Posterior cingulate gyrus (tissue), 11 donors: ENCODE measurements at regions not wholly inside any gene's neighbourhood (a gene's known extent, or its start where the extent isn't known, plus 50 kb on each side); places are given as distances from the start of the nearest gene placed in this dataset.
A peak's percentile ranks its signal among the peaks of the same experiment; 100 is the strongest.

Experiments
- DNase-seq, 10 donors: peaks; one replicate each; pipeline versions ENCODE4 v3.0.0 to v3.0.0-alpha.2; 2020 to 2021; ENCODE audit warnings: mixed read lengths in 3 of 10
- intact Hi-C: fragments of 100-400 bp; cut with DNase I; formaldehyde crosslinking; loops from one replicate; pipeline ENCODE4 v1.15.1; 2023

DNA sequence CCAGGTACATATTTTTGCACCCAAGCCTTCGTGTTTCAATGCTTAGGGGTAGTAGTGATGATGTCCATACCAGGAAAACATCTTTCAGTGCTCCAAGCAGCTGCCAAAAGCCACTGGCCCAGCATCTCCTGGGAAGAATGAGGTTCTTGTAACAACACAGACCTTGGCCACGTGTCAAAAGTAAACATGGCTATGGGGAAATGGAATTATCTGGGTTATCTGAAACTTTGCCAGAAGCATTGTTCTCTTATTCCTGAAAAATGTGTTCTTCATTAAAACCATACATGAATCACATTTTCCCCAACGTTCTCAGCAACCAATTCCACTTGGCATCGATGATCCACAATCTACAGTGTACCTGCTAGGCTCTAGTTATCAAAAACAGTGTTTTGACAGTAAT is 524.2 kb upstream of the EEF2KMT start:
- no peak for DNase-seq
- intact Hi-C loops: no loop called here

DNA sequence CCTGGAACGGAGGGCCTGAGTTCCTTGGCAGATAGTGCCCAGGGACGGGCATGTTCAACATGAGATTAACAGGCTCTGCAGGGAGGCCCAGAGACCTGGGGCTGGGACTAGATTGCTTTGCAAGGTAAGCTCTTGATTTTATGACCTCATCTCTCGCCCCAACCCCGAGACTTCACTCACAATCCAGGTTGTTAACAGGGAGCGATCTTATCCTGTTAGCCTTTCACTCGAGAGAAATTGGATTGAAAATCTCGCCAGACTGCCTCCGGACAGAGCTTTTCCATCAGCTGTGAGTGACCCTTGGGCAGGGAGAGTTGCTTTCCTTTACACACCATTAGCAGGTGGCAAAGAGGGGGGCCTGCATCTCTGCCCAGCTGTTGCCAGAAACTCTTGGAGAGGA is 521.7 kb upstream of the EEF2KMT start:
- DNase-seq: no peak
- intact Hi-C loops: loop anchor here (5.0 kb wide), 1 partner anchor 117 kb away; no protein-coding TSS in a partner anchor

DNA sequence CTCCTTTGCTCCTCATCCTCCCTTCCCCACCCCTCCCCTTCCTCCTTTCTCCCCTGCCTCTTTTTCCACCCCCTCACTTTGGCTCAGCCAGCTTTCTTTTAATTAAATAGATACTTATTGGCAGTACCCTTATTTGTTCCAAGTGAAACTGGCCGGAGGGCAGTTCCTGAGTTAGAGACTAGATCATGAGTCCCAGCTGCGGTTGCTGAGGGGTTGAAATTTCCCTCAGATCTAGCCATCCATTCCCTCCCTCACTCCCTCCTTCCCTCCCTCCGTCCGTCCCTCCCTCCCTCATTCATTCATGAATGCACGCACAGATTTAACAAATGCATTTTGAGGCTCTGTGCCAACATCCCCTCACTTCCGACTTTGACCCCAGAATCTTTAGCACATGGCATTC is 519.2 kb upstream of the EEF2KMT start:
- DNase-seq: no peak
- intact Hi-C loops: loop anchor here (5.0 kb wide), 1 partner anchor 115 kb away; no protein-coding TSS in a partner anchor

- intact Hi-C loops: loop anchor here (5.0 kb wide), 1 partner anchor 114 kb away; no protein-coding TSS in a partner anchor
- peak; percentile 49 to 96 (median 76) for DNase-seq
These were observed 518.5 kb upstream of the EEF2KMT start for GRCh38 chr16:5615868-5616642.

- intact Hi-C loops: no loop called here
- DNase-seq: no peak
These were observed 509.6 kb upstream of the EEF2KMT start for GRCh38 chr16:5607169-5607568.

DNA sequence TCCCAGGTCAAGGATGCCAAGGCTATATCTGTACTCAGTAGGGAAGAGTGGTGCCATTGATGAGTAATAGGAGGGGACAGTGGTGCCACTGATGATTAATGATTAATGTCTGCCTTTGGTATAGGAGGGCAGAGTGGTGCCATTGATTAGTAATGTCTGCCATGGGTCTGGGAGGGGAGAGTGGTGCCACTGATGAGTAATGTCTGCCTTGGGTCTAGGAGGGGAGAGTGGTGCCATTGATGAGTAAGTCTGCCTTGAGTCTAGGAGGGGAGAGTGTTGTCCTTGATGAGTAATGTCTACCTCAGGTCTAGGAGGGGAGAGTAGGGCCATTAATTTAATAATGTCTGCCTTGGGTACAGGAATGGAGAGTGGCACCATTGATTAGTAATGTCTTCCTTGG is 507.8 kb upstream of the EEF2KMT start:
- intact Hi-C loops: no loop called here
- no peak for DNase-seq

GRCh38 chr16:5604770-5605169 is 507.2 kb upstream of the EEF2KMT start:
- peak in 6 of 10 donors; percentile 22 to 90 (median 67) for DNase-seq
- intact Hi-C loops: loop anchor here (5.0 kb wide), 1 partner anchor 102 kb away; no protein-coding TSS in a partner anchor

- no peak for DNase-seq
- intact Hi-C loops: loop anchor here (5.0 kb wide), 1 partner anchor 102 kb away; no protein-coding TSS in a partner anchor
These were observed 506.2 kb upstream of the EEF2KMT start for GRCh38 chr16:5603836-5604235.

- no peak for DNase-seq
These were observed 504.4 kb upstream of the EEF2KMT start for GRCh38 chr16:5601957-5602356.

GRCh38 chr16:5598793-5599192 is 501.2 kb upstream of the EEF2KMT start:
- intact Hi-C loops: no loop called here
- no peak for DNase-seq

More at GRCh38 chr16:5601957-5602356, 504.4 kb upstream of the EEF2KMT start:
- intact Hi-C loops: loop anchor here (5.0 kb wide), 1 partner anchor 100 kb away; no protein-coding TSS in a partner anchor

DNA sequence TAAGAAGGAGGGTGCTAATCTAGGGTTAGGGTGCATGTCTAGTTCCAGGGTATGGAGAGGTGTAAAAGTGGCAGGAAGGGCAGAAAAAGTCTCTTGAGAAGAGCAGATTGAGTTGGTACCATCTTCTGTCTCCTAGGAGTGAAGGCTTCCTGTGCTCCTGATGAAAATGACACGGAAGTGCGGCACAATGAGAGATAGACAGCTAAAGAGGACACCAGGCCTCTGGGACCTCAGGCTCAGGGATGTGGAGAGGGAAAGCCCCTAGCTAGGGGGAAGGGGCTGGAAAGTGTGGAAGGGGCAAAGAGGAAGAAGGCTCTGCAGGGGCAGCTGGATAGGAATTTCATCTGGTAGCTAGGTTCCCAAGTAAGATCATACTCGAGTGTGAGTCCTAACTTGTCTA is 498.3 kb upstream of the EEF2KMT start:
- no peak for DNase-seq
- intact Hi-C loops: no loop called here

GRCh38 chr16:5590416-5590815 is 492.8 kb upstream of the EEF2KMT start:
- DNase-seq: no peak
- intact Hi-C loops: no loop called here

GRCh38 chr16:5589812-5590373 is 492.3 kb upstream of the EEF2KMT start:
- no peak for DNase-seq
- intact Hi-C loops: no loop called here

DNA sequence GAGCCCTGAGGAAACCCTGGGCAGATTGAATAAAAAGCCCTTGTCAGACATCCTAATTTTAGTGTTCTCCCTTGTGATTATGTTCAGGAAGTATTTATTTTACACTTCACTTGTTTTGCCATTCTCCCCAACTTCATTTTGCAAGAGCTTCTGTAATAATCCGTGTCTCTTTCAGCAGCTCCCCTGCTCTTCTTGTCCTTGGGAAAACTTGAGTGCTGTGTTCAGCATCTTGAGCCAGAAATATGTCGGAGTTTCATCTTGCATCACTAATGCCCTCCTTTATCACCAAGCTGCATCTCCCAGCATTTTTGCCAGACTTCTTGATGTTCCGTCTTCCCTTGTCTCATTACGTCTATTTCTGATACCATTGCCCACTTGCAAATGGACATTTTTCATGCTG is 486.5 kb upstream of the EEF2KMT start:
- DNase-seq: no peak
- intact Hi-C loops: no loop called here

- DNase-seq: no peak
- intact Hi-C loops: no loop called here
These were observed 484.9 kb upstream of the EEF2KMT start for GRCh38 chr16:5582529-5582928.

DNA sequence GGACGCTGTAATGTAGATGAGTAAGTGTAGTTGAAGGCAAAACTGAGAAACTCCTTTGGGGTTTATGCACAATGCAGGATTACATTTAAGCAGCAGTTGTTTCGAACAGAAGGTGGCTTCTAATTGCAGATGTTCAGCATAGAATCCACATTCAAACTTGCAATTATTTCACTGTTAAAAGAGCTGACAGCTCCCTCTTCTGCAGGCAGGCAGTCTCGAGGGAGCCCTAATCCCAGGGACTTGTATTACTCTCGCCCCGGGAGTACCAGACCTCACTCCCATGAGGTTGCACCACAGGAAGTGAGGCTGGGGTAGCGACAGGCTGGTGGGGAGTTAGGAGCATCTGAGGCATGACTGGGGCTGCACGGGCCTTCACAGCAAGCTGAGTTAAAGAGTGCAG is 484.3 kb upstream of the EEF2KMT start:
- intact Hi-C loops: no loop called here
- no peak for DNase-seq

- no peak for DNase-seq
- intact Hi-C loops: no loop called here
These were observed 483.8 kb upstream of the EEF2KMT start for GRCh38 chr16:5581428-5581827.

- no peak for DNase-seq
- intact Hi-C loops: no loop called here
These were observed 483.2 kb upstream of the EEF2KMT start for GRCh38 chr16:5580772-5581171.

DNA sequence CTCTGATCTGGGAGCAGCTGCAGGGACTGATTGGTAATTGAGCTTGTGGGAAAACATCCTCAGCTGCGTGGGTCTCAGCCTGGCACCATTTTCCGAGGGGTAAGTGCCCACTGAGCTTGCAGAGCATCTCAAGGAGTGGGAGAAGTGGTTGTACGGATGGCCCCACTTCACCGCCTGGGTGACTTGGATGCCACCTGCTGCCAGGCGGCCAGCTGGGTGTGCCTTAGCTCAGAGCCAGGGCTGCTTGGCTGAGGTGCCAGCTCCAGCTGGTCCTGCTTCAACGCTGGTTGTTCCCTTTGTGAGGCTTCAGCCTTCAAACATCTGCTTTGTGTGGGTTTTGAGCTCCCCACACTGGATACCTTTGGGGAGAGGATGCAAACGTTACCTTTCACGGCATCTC is 482.7 kb upstream of the EEF2KMT start:
- intact Hi-C loops: no loop called here
- DNase-seq: peak in 7 of 10 donors; percentile 18 to 90 (median 55)

GRCh38 chr16:5578980-5579379 is 481.4 kb upstream of the EEF2KMT start:
- DNase-seq: no peak
- intact Hi-C loops: no loop called here

DNA sequence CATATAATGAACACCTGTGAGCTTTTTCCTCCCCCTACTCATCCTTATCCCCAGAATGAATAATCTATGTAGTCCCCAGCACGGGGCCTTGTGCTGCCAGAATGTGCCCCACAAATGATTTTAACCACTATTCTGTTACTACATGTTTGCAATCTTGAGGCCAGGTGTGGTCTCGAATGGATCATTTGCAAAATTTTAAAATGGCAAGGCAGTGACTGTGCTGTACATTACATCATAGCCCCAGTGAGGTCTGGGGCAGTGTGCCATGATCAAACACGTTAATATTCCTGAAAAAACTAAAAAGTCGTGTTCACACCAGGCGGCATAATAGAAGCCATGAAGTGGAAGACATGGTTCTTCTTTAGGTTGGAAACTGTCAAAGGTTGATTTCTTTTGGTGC is 479.9 kb upstream of the EEF2KMT start:
- no peak for DNase-seq
- intact Hi-C loops: no loop called here
